Epithelial cell of proximal tubule (primary cell): ENCODE measurements at regions not wholly inside any gene's neighbourhood (a gene's known extent, or its start where the extent isn't known, plus 50 kb on each side); places are given as distances from the start of the nearest gene placed in this dataset.
"Not testable (repeated sequence)": the region's sequence is repeated elsewhere in the genome, so short reads cannot be mapped to it uniquely, and the experiment has no call there.

ENCODE experiments used
- DNase-seq: peaks from one replicate; pipeline ENCODE4 v3.0.0-alpha.2; 2011; ENCODE audit warnings: low read depth
- H3K4me3 ChIP-seq: 2 replicates; pipeline ENCODE4 v1.5.1; 2011; ENCODE audit warnings: low read depth, mild to moderate bottlenecking, low read length
- CTCF ChIP-seq: conservative IDR thresholded peaks from 2 replicates; pipeline ENCODE4 v1.5.1; 2012; ENCODE audit warnings: low read depth, mild to moderate bottlenecking, low read length

DNA sequence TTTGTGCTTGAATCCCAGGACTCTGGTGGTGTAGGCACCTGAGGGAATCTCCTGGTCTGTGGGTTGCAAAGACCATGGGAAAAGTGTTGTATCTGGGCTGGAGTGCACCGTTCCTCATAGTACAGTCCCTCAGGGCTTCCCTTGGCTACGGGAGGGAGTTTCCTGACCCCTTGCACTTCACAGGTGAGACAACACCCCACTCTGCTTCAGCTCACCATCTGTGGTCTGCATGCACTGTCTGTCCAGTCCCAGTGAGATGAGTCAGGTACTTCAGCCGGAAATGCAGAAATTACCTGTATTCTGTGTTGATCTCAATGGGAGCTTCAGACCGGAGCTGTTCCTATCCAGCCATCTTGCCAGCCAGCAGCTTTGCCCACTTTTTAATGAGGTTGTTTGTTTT, 353.0 kb upstream of the IRS4 start:
- DNase-seq: no peak
- no peak for TF ChIP-seq CTCF
- H3K4me3 ChIP-seq: no peak overlapping the region

DNA sequence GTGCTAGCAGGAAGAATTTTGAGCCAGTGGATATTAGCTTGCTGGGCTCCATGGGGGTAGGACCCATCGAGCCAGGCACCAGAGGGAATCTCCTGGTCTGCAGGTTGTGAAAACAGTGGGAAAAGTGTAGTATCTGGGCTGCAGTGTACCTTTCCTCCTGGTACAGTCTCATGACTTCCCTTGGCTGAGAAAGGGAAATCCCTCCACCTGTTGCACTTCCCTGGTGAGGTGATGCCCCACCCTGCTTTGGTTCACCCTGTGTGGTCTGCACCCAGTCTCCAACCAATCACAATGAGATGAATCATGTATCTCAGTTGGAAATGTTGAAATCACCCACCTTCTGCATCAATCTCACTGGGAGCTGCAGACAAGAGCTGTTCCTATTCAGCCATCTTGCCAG, 341.4 kb upstream of the IRS4 start:
- no peak for DNase-seq
- no peak overlapping the region for H3K4me3 ChIP-seq
- TF ChIP-seq CTCF: no peak

GRCh38 chrX:109054181-109054581, 317.8 kb upstream of the IRS4 start:
- not testable (repeated sequence) for H3K4me3 ChIP-seq, DNase-seq

DNA sequence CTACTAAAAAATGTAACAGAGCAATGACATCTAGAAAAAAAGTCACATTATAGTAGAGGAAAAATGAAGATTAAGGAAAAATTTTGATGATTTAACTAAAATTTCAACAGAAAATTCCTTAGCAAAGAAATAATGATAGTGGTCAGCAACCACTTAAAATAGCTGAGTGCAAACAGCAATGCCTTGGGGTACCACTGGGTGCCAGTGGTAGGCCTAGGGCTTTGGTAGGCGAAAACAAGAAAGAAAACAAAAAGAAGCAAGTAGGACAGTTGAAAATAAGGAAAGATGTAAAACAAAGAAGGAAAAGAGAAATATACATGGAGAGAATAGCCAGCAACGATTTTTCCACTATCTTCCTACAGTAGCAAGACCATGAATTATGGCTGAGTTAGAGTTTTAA, 313.5 kb upstream of the IRS4 start:
- peak; percentile 49 for TF ChIP-seq CTCF
- no peak for DNase-seq
- H3K4me3 ChIP-seq: no peak overlapping the region

- DNase-seq: no peak
- no peak overlapping the region for H3K4me3 ChIP-seq
- TF ChIP-seq CTCF: no peak
Measured at GRCh38 chrX:109049416-109049815, 313.1 kb upstream of the IRS4 start.

- no peak overlapping the region for H3K4me3 ChIP-seq
- DNase-seq: no peak
- TF ChIP-seq CTCF: no peak
Measured at GRCh38 chrX:109040057-109040456, 303.7 kb upstream of the IRS4 start.

- DNase-seq: peak; percentile 43
- TF ChIP-seq CTCF: no peak
- no peak overlapping the region for H3K4me3 ChIP-seq
Measured at GRCh38 chrX:109036624-109037023, 300.3 kb upstream of the IRS4 start.

DNA sequence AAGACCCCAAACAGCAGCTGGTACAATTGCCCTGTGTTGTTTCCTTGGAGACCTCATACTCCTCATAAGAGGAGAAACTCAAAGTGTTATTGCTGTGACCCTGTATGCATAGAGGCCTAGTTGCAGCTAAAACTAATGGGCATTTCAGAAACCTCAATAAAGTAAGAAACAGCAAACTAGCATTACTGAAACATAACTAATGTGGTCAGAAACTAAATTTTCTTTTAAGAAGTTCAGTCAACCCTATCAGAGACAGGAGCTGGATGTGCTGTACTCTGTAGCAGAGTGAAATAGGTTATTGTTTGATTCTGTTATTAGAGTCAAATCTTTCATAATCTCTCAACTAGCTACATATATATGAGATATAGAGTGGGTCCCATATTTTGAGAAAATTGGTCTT, 257.5 kb upstream of the IRS4 start:
- H3K4me3 ChIP-seq: no peak overlapping the region
- DNase-seq: no peak
- no peak for TF ChIP-seq CTCF

DNA sequence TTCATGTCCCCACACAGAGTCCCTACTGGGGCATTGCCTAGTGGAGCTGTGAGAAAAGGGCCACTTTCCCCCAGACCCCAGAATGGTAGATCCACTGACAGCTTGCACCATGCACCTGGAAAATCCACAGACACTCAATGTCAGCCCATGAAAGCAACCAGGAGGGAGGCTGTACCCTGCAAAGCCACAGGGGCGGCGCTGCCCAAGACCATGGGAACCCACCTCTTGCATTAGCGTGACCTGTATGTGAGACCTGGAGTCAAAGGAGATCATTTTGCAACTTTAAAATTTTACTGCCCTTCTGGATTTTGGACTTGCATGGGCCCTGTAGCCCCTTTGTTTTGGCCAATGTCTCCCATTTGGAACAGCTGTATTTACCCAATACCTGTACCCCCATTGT, 236.5 kb upstream of the IRS4 start:
- not testable (repeated sequence) for DNase-seq, H3K4me3 ChIP-seq
